ENCODE measurements at regions not wholly inside any gene's neighbourhood (a gene's known extent, or its start where the extent isn't known, plus 50 kb on each side); places are given as distances from the start of the nearest gene placed in this dataset.

DNA sequence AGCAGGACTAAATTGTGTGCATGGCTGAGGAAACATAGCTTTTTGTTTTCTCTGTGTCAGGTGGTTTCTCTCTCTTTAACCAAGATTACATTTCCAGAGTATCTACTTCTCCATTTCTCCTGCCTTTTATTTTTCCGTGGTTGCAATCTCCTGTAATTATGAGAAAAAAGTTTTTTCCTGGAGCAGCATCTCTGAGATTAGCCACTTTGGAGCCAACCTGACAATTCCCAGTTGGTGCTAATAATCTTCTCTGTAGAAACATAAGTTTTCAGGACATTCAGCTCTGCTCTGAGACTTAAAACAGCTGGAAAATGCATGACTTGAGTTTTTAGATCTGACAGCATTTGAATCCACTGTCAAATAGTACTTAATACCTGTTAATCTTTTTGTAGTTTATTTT is 67.1 kb upstream of the GAS1 start:
- TF ChIP-seq, protein P1, sequence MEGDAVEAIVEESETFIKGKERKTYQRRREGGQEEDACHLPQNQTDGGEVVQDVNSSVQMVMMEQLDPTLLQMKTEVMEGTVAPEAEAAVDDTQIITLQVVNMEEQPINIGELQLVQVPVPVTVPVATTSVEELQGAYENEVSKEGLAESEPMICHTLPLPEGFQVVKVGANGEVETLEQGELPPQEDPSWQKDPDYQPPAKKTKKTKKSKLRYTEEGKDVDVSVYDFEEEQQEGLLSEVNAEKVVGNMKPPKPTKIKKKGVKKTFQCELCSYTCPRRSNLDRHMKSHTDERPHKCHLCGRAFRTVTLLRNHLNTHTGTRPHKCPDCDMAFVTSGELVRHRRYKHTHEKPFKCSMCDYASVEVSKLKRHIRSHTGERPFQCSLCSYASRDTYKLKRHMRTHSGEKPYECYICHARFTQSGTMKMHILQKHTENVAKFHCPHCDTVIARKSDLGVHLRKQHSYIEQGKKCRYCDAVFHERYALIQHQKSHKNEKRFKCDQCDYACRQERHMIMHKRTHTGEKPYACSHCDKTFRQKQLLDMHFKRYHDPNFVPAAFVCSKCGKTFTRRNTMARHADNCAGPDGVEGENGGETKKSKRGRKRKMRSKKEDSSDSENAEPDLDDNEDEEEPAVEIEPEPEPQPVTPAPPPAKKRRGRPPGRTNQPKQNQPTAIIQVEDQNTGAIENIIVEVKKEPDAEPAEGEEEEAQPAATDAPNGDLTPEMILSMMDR (IDR thresholded peaks at IDR 0.05) = no peak
- no peak for TF ChIP-seq POLR2A (IDR thresholded peaks at IDR 0.05)
